ENCODE measurements at regions not wholly inside any gene's neighbourhood (a gene's known extent, or its start where the extent isn't known, plus 50 kb on each side); places are given as distances from the start of the nearest gene placed in this dataset.

DNA sequence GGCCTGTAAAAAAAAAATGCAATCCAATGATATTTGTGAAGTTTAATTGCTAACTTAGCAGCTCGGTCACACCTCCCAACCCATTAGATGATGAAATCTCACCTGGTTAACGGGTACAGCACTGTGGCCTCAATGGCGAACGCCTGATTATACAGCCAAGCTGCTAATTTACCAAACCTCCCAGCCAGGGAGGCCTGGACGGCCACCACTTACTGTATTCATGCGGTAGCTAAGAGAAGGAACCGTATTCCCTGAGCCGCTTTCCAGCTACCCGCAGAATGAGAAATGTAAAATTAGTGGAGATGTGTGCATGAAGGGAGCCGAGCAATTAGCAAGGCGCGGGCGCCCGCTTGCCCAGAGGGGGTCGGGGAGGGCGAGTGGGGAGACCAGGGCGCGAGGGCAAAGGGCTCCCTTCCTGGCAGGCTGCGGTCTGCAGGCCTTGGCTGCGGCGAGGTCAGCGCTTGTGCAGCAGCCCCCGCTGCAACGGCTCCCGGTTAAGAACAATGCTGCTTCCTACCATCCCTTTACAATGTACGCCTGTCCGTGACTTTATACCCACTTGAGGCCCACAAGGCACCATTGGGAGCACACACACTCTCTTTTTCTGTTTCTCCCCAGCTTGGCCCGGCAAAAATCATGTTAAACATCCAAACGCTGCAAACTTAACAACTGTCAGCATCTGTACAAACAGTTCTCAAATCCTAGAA, 70.4 kb upstream of the TBCA start:
- Mint-ChIP-seq H3K36me3 (no peaks in the 10 kb centered on the region), H3K4me3 (no peak overlapping the region), H3K4me1 (peaks cover 0 to 15% (median 7%) of the 10 kb centered on the region in 4 donors), H3K27ac (no peak overlapping the region), H3K27me3 (peaks cover 76% of the 10 kb centered on the region), H3K9me3 (peaks cover 0 to 4% (median 0%) of the 10 kb centered on the region in 7 donors)
- Histone ChIP-seq H3K36me3 (ENCODE audit: control insufficient read depth, insufficient read depth, low read length) (no peaks in the 10 kb centered on the region), H3K9me3 (ENCODE audit: control insufficient read depth in 2 of 2, low read length in 2 of 2) (no peaks in the 10 kb centered on the region), H3K4me3 (ENCODE audit: low read depth, low read length) (no peak overlapping the region), H3K27ac (ENCODE audit: insufficient read depth, low read length, poor library complexity, severe bottlenecking) (no peak overlapping the region), H3K4me1 (ENCODE audit: control insufficient read depth, insufficient read depth, low read length, poor library complexity, severe bottlenecking) (peaks cover 13% of the 10 kb centered on the region), H3K27me3 (ENCODE audit: control insufficient read depth, insufficient read depth, low read length) (peaks cover 50% of the 10 kb centered on the region)
- DNase-seq = no peak
- no peak for ATAC-seq (ENCODE audit: low read depth in 2 of 2)

DNA sequence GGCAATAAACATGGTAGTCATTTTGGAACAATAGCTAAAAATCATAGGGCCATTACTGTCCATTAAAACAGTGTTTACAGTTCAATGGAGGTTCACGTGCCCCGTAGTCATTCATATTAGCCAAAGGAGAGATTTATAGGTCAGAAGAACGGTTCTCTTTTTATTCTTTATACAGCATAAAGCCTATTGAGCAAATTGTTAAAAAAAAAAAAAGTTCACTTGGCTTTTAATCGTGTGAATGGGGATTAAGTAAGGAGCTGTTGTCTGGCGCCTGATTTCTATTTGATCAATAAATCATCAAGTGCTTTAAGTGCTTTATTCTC, 69.1 kb upstream of the TBCA start:
- H3K36me3 Mint-ChIP-seq = no peaks in the 10 kb centered on the region
- peaks cover 76% of the 10 kb centered on the region for H3K27me3 Mint-ChIP-seq
- H3K27ac ChIP-seq (ENCODE audit: insufficient read depth, low read length, poor library complexity, severe bottlenecking) = no peak overlapping the region
- no peak overlapping the region for H3K27ac Mint-ChIP-seq
- H3K4me3 ChIP-seq (ENCODE audit: low read depth, low read length) = no peak overlapping the region
- DNase-seq = no peak
- peaks cover 0 to 10% (median 5%) of the 10 kb centered on the region in 4 donors for H3K4me1 Mint-ChIP-seq
- H3K27me3 ChIP-seq (ENCODE audit: control insufficient read depth, insufficient read depth, low read length) = peaks cover 46% of the 10 kb centered on the region
- H3K9me3 ChIP-seq (ENCODE audit: control insufficient read depth in 2 of 2, low read length in 2 of 2) = no peaks in the 10 kb centered on the region
- H3K4me3 Mint-ChIP-seq = peak overlapping the region in 3 of 4 donors; percentile 71 to 92 (median 73)
- ATAC-seq (ENCODE audit: low read depth in 2 of 2) = no peak
- no peaks in the 10 kb centered on the region for H3K36me3 ChIP-seq (ENCODE audit: control insufficient read depth, insufficient read depth, low read length)
- peaks cover 11% of the 10 kb centered on the region for H3K4me1 ChIP-seq (ENCODE audit: control insufficient read depth, insufficient read depth, low read length, poor library complexity, severe bottlenecking)
- H3K9me3 Mint-ChIP-seq = peaks cover 0 to 4% (median 0%) of the 10 kb centered on the region in 7 donors

DNA sequence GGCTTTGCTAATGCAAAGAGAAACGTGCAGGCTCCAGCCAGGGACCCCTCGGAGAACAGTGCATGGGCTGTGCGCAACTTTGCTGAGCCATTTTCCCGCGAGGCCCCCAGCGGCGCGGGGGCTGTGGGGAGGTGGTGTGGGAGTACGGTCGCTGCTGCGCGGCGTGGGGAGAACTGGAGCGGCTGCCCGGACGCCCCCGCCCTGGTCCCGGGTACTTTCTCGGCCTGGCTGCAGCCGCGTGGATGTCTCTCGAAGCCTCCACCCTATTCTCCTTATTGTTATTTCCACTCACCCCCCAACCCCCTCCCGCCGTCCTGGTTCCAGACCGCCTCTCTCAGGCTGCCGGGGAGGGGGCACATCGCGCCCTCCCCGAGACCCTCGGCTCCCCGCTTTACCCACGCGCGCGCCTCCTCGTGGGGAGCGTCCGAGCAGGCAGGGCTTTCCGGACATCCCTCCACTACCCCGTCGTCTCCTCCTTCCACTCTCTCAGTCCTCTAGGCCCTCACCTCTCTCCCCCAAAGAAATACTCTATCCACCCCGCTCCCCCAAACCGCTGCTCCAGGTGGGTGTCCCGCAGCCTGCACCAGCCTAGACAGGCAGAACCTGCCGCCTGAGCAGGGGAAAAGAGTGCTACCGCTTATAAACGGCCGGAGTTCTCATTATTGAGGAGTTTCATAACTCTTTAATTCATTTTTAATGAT, 68.6 kb upstream of the TBCA start:
- Histone ChIP-seq H3K9me3 (ENCODE audit: control insufficient read depth in 2 of 2, low read length in 2 of 2) (no peaks in the 10 kb centered on the region), H3K27ac (ENCODE audit: insufficient read depth, low read length, poor library complexity, severe bottlenecking) (no peak overlapping the region), H3K4me3 (ENCODE audit: low read depth, low read length) (peak overlapping the region; percentile 41), H3K27me3 (ENCODE audit: control insufficient read depth, insufficient read depth, low read length) (peaks cover 41% of the 10 kb centered on the region), H3K4me1 (ENCODE audit: control insufficient read depth, insufficient read depth, low read length, poor library complexity, severe bottlenecking) (peaks cover 11% of the 10 kb centered on the region), H3K36me3 (ENCODE audit: control insufficient read depth, insufficient read depth, low read length) (no peaks in the 10 kb centered on the region)
- Mint-ChIP-seq H3K9me3 (peaks cover 0 to 4% (median 0%) of the 10 kb centered on the region in 7 donors), H3K4me1 (peaks cover 0 to 10% (median 5%) of the 10 kb centered on the region in 4 donors), H3K27me3 (peaks cover 74% of the 10 kb centered on the region), H3K36me3 (no peaks in the 10 kb centered on the region), H3K27ac (no peak overlapping the region), H3K4me3 (peak overlapping the region in 3 of 4 donors; percentile 71 to 92 (median 73))
- ATAC-seq (ENCODE audit: low read depth in 2 of 2) (no peak), DNase-seq (no peak)

DNA sequence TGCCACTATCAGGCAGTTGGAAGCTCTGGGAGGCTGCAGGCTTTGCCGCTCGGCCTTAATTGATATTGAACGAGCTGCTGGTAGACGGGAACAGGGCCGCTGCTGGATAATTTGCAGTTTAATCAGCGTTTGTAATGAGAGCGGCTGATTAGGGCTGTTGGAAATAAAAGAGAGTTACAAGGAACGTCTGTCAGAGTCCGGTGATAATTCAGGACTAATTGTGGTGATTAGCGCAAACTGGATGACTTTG, 68.2 kb upstream of the TBCA start:
- Mint-ChIP-seq H3K27me3 (peaks cover 78% of the 10 kb centered on the region), H3K36me3 (no peaks in the 10 kb centered on the region), H3K4me1 (peaks cover 0 to 10% (median 5%) of the 10 kb centered on the region in 4 donors)

DNA sequence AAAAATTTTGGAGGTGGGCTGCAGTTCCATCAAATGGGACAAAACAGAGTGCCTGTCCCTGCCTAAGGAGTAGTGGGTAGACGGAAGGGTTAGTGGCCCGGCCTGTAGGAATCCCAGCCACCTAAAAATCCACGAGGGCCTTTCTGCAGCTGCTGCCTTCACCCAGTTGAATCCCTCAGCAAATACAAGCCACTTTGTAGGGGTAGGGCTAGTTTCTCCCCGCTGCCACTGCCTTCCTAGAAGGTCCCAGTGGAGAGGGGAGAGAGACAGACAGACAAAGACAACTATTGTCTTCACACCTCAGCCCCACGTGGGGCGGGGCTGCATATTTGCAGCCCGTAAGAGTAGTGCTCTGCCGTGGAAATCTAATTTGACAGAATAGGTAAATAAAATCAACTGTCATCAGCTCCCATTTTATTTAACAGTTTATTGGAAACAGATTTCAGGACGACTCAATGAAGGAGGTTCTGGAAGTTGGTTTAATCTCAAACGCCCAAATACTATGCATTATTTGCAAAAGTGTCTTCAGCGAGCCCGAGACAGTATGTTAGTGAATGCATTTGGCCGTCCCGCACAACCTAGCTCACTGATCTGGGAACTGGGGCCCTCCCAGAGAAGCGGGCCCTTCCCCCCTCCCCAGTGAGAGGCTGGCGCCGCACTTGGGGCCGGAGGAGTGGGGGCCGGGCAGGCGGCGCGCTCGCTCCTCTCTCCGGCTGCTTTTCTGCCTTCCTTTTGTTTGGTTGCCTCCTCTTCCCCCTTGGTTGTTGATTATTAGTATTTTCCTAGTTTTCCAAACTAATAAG, 67.6 kb upstream of the TBCA start:
- Mint-ChIP-seq H3K27me3 (peaks cover 79% of the 10 kb centered on the region), H3K36me3 (no peaks in the 10 kb centered on the region), H3K27ac (no peak overlapping the region), H3K9me3 (peaks cover 0 to 4% (median 0%) of the 10 kb centered on the region in 7 donors), H3K4me1 (peaks cover 0 to 10% (median 7%) of the 10 kb centered on the region in 4 donors), H3K4me3 (peak overlapping the region in 2 of 4 donors; percentile 67 to 73)
- H3K27me3 ChIP-seq (ENCODE audit: control insufficient read depth, insufficient read depth, low read length) = peaks cover 38% of the 10 kb centered on the region
- H3K36me3 ChIP-seq (ENCODE audit: control insufficient read depth, insufficient read depth, low read length) = no peaks in the 10 kb centered on the region
- peaks cover 11% of the 10 kb centered on the region for H3K4me1 ChIP-seq (ENCODE audit: control insufficient read depth, insufficient read depth, low read length, poor library complexity, severe bottlenecking)
- H3K27ac ChIP-seq (ENCODE audit: insufficient read depth, low read length, poor library complexity, severe bottlenecking) = no peak overlapping the region
- no peak overlapping the region for H3K4me3 ChIP-seq (ENCODE audit: low read depth, low read length)
- H3K9me3 ChIP-seq (ENCODE audit: control insufficient read depth in 2 of 2, low read length in 2 of 2) = no peaks in the 10 kb centered on the region
- DNase-seq (no peak), ATAC-seq (ENCODE audit: low read depth in 2 of 2) (no peak)

More for the DNA sequence above, 68.2 kb upstream of the TBCA start:
- Histone ChIP-seq H3K36me3 (ENCODE audit: control insufficient read depth, insufficient read depth, low read length) (no peaks in the 10 kb centered on the region), H3K4me3 (ENCODE audit: low read depth, low read length) (peak overlapping the region; percentile 41), H3K27ac (ENCODE audit: insufficient read depth, low read length, poor library complexity, severe bottlenecking) (no peak overlapping the region), H3K4me1 (ENCODE audit: control insufficient read depth, insufficient read depth, low read length, poor library complexity, severe bottlenecking) (peaks cover 11% of the 10 kb centered on the region), H3K27me3 (ENCODE audit: control insufficient read depth, insufficient read depth, low read length) (peaks cover 40% of the 10 kb centered on the region), H3K9me3 (ENCODE audit: control insufficient read depth in 2 of 2, low read length in 2 of 2) (no peaks in the 10 kb centered on the region)
- no peak for DNase-seq
- Mint-ChIP-seq H3K27ac (no peak overlapping the region), H3K4me3 (peak overlapping the region in 3 of 4 donors; percentile 66 to 73 (median 67)), H3K9me3 (peaks cover 0 to 4% (median 0%) of the 10 kb centered on the region in 7 donors)
- no peak for ATAC-seq (ENCODE audit: low read depth in 2 of 2)

DNA sequence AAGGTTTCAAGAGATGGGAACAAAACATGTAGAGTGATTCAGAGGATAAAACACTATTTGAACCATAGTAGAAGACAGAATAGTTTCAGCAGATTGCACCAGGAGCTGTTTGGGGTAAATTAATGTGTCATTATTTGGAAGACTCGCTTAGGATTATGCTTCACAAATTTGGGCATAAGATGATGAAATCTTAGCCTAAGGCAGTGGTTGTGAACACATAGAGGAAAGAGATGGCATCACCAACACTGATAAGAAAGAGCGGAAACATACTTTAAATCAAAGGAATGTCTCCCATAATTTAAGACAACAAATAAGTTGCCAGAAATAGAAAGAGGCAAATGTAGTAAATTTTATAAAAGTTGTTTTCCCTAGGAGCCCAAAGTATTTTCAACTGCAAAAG, 66.1 kb upstream of the TBCA start:
- no peaks in the 10 kb centered on the region for H3K9me3 ChIP-seq (ENCODE audit: control insufficient read depth in 2 of 2, low read length in 2 of 2)
- DNase-seq (no peak), ATAC-seq (ENCODE audit: low read depth in 2 of 2) (no peak)
- no peak overlapping the region for H3K4me3 Mint-ChIP-seq
- peaks cover 0 to 4% (median 0%) of the 10 kb centered on the region in 7 donors for H3K9me3 Mint-ChIP-seq
- H3K27ac ChIP-seq (ENCODE audit: insufficient read depth, low read length, poor library complexity, severe bottlenecking) = no peak overlapping the region
- H3K4me1 Mint-ChIP-seq = peaks cover 0 to 10% (median 7%) of the 10 kb centered on the region in 4 donors
- peaks cover 11% of the 10 kb centered on the region for H3K4me1 ChIP-seq (ENCODE audit: control insufficient read depth, insufficient read depth, low read length, poor library complexity, severe bottlenecking)
- H3K4me3 ChIP-seq (ENCODE audit: low read depth, low read length) = no peak overlapping the region
- no peak overlapping the region for H3K27ac Mint-ChIP-seq
- H3K36me3 ChIP-seq (ENCODE audit: control insufficient read depth, insufficient read depth, low read length) = no peaks in the 10 kb centered on the region
- peaks cover 74% of the 10 kb centered on the region for H3K27me3 Mint-ChIP-seq
- H3K36me3 Mint-ChIP-seq = no peaks in the 10 kb centered on the region
- H3K27me3 ChIP-seq (ENCODE audit: control insufficient read depth, insufficient read depth, low read length) = peaks cover 28% of the 10 kb centered on the region

DNA sequence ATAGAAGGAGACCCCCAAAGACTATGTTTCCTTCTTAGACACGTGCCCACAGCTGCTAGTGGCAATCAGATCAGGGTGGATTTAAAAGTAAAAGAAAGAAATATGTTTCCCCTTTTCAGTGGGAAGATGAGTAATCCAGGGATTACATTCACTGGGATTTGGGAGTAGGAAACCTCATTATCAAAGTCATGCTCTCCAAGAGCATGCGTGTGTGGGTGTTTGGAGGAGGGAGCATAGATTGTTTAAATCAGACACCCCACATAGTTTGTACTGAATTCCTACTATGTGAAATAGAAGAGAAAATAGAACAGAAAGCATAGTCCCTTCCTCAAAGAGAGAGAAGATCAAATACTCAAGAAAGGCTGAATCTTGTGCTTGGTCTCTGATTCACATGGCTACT, 65.5 kb upstream of the TBCA start:
- Mint-ChIP-seq H3K27me3 (peaks cover 79% of the 10 kb centered on the region), H3K4me1 (peaks cover 0 to 10% (median 7%) of the 10 kb centered on the region in 4 donors), H3K27ac (no peak overlapping the region), H3K36me3 (no peaks in the 10 kb centered on the region), H3K4me3 (no peak overlapping the region), H3K9me3 (peaks cover 0 to 4% (median 0%) of the 10 kb centered on the region in 7 donors)
- DNase-seq (no peak), ATAC-seq (ENCODE audit: low read depth in 2 of 2) (no peak)
- H3K36me3 ChIP-seq (ENCODE audit: control insufficient read depth, insufficient read depth, low read length) = no peaks in the 10 kb centered on the region
- no peak overlapping the region for H3K4me3 ChIP-seq (ENCODE audit: low read depth, low read length)
- peaks cover 11% of the 10 kb centered on the region for H3K4me1 ChIP-seq (ENCODE audit: control insufficient read depth, insufficient read depth, low read length, poor library complexity, severe bottlenecking)
- no peak overlapping the region for H3K27ac ChIP-seq (ENCODE audit: insufficient read depth, low read length, poor library complexity, severe bottlenecking)
- peaks cover 25% of the 10 kb centered on the region for H3K27me3 ChIP-seq (ENCODE audit: control insufficient read depth, insufficient read depth, low read length)
- no peaks in the 10 kb centered on the region for H3K9me3 ChIP-seq (ENCODE audit: control insufficient read depth in 2 of 2, low read length in 2 of 2)
